Left renal cortex interstitium (tissue), 4 donors: ENCODE measurements at regions not wholly inside any gene's neighbourhood (a gene's known extent, or its start where the extent isn't known, plus 50 kb on each side); places are given as distances from the start of the nearest gene placed in this dataset.
"Not testable (repeated sequence)": the region's sequence is repeated elsewhere in the genome, so short reads cannot be mapped to it uniquely, and the experiment has no call there.

ENCODE experiments used
- DNase-seq, 4 donors: peaks; one replicate each; pipeline ENCODE4 v3.0.0-alpha.2; 2013; ENCODE audit warnings: low read depth in 4 of 4, low spot score in 2 of 4, missing footprints in 1 of 4

DNA sequence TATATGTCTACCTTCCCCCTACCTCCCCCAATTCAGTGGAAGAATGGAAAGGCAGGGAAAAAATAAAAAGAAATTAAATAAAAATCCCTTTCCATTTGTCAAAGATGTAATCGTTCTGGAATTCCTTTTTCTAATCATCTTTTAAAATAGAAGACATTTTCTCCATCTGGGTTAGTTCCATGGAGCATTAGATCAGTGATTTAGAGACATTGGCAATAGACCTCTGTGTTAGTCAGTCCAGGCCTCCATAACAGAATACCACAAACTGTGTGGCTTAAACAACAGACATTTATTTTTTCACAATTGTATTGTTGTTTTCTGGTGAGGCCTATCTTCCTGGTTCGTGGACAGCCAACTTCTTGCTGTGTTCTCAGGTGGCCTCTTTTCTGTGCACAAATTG is 516.6 kb upstream of the DAB2 start:
- no peak for DNase-seq

DNA sequence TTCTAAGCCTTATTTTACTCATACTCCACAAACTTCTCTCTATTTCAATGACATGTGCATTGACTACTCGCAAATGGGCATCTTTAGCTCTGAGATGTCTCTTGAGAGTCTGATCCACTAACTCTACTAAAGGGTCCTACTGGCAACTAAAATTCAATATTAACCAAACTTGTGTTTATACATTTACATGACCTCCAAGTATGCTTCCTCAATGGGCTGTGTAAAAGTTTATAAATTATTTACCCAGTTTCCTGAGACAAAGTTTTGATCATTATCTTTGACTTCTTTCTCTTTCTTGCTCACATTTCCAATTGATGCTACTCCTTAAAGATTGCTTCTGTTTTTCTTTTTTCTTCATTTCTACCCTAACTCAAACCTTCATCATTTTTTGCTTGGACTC is 510.1 kb upstream of the DAB2 start:
- no peak for DNase-seq

DNA sequence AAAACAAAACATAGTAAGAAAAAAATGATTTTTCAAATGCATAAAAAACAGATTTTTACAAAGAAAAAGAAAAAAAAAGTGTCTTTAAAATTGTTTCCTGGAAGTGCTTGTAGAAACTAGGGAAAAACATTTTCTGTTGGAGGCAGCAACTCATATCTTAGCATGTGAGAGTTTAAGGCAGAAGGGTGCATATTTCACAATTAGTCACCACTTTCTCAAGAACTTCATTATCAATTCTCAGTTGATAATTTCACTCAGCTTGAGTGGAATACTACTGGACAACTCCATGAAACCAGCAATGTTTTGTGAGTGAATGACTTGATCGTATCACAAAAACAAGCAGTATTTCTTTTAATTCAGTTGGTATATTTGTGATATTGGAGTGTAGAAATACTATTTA is 508.3 kb upstream of the DAB2 start:
- DNase-seq = no peak

DNA sequence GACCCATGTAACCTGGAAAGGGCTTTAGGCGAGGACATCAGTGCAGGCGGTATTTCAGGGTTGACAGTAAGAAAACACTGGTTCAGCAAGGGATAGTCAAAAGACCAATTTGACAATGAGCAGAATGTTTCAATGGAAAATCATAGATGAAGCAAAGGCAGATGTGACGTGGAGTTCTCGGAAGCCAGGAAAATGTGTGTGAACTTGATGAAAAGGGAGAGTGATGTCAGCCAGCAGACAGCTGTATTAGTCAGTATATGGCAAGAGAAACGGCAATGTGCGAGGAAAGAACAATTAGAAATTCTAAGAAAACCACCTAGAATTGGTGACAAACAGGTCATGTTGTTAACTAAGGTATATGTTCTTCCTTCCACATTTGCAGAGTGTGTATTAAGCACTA is 503.9 kb upstream of the DAB2 start:
- DNase-seq = no peak

DNA sequence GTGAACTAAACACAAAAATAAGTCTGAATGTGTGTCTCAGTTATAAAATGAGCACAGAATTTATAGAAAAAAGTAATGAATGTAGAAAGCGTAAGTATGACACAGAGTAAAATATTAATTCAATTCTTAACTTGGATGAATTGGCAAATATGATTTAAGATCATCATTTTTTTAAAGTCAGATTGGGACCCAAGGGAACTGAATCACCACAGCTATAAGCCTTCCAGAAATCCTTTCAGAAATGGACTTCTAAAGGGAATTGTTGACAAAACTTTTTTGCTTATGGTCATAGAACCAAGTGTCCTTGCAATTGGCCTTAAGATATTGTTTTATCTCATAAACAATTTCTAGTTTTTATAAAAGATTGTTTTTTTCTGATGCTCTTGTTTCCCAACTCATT is 495.1 kb upstream of the DAB2 start:
- DNase-seq = no peak

DNA sequence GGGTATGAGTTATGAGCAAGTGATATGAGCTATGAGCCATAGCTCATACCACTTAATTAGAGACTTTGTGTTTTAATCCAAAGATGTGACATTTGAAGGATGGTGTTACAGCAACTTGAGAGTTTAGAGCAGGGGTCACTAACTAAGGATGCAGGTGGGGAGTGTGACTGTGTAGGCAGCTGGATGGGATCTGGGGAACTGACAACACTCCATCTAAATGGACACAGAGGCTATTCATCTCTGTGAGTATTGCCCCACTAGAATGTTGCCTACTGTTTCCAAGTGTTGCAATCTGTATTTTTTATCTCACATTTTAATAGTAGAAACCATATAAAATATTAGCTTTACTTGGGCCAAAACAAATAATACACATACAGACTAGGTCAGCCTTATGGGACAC is 488.1 kb upstream of the DAB2 start:
- no peak for DNase-seq

DNA sequence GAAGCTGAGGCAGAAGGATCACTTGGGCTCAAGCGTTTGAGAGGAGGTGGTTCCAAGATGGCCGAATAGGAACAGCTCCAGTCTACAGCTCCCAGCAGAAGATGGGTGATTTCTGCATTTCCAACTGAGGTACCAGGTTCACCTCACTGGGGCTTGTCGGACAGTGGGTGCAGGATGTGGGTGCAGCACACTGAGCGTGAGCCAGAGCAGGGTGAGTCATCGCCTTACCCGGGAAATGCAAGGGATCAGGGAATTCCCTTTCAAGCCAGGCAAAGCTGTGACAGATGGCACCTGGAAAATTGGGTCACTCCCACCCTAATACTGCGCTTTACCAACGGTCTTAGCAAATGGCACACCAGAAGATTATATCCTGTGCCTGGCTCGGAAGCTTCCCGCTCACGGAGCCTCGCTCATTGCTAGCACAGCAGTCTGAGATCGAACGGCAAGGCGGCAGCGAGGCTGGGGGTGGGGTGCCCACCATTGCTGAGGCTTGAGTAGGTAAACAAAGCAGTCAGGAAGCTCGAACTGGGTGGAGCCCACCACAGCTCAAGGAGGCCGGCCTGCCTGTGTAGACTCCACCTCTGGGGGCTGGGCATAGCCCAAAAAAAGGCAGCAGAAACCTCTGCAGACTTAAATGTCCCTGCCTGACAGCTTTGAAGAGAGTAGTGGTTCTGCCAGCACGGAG is 482.6 kb upstream of the DAB2 start:
- DNase-seq = not testable (repeated sequence)

DNA sequence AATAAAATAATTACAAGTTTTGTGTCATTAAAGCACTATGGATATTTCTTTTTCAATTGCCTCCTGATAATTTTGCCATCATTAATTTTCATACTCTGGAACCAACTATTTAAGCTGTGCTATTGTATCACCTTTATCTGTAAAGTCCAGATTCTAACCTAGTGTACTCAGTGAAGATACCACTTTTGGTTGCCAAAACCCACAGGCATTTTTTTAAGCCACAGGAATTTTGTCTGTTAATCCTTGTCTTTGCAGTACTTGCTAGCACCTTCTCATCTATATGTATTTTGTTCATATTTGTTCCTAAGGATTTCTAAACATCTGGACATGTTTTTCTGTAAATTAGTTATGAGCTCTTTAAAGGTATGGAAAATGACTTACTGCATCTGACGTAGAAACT is 481.4 kb upstream of the DAB2 start:
- no peak for DNase-seq

DNA sequence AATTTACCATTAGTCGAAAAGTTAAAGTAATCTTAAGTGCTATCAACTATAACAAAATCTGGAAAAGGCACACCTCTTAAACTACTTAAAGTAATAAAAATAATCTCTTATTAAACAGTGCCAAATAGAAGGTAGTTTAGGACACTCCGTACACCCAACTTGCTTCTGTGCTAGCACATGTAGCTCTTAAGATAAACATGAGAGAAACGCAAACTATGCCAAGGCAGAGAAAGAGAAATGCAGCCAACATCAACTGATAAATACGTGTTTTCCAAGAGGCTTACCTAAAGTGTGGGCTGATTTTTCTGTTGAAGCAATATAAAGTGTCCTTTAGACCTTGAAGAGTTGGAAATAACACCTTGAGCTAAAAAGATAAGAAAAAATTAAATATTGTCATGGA is 480.6 kb upstream of the DAB2 start:
- no peak for DNase-seq

DNA sequence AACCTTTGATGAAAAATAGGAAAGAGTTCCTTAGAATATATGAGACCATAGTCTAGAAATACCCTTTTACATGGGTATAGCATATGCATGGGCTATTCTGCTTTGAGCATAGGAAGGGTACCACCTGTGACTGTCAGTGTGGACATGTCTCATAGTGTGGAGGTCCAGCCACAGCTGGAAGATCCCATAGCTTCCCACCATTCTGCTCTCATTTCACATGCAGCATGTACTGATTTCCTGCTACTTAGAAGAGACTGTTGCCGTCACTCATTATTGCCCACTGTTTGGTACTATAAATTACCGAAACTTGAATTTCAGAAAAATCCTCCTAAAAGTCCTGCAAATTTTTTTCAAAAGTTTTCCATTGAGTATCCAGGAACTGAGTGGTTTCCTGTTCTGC is 477.8 kb upstream of the DAB2 start:
- DNase-seq = no peak

DNA sequence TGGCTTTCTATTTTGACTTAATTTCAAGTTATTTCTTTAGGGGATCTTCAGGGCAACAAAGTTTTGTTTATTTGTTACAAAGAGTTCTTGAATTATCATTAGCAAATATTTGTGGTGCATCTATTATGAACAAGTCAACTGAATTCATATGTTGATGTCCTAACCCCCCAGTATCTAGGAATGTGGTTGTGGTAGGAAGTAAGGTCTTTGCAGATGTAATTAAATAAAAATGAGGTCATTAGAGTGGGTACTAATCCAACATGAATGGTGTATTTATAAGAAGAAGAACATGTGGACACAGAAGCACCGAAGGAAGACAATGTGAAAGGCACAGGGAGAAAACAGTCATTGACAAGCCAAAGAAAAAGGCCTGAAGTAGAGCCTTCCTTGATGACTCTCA is 474.0 kb upstream of the DAB2 start:
- DNase-seq = no peak

DNA sequence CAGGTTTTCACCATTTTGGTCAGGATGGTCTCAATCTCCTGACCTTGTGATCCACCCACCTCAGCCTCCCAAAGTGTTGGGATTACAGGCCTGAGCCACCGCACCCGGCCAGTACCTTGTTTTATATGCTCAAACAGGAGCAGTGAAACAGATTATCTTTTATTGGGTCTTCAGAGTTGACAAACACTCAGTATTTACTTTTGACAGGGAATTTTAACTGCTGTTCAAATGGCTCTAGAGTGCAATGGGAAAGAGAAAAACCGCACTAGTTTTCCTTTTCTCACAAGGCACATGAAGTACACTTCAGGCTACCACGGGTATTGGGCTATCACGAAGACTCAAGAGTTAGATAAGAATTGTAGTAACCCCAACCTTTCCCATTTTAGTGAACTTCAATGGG is 471.9 kb upstream of the DAB2 start:
- DNase-seq = no peak

DNA sequence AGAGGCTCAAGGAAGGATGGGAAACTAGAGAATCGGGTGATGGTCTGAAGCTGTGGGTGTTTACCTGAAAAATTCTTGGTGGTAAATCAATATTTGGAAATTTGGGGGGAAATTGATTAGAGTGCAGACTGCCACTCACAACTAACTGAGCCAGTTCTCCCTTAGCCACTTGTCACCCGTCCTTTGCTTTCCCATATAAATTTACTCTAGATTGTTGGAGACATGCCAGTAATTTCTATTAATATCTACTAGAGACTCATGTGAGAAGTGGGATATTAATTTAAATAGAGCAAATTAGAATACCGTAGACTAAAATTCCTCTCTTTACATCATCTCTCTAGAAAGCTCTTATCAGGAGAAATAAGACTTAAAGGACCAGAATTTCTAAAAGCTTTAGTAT is 471.3 kb upstream of the DAB2 start:
- DNase-seq = no peak

DNA sequence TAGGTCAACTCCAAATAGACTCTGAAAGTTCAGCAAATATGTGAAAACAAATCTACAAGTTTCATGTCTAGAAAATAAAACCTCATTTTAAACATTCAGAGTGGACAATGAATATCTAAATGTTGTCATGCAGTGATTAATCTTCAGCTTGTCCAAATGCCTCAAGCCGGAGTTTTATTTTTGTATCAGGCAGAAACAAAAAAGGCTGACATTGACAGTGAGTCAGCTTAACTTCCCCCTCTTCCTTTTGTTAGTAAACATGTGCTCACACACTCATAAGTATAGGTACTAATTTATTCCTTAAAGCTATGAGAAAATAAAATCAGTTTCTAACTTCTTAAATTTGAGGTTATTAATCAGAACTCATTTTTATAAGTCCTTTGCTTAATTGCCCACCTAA is 467.9 kb upstream of the DAB2 start:
- no peak for DNase-seq

DNA sequence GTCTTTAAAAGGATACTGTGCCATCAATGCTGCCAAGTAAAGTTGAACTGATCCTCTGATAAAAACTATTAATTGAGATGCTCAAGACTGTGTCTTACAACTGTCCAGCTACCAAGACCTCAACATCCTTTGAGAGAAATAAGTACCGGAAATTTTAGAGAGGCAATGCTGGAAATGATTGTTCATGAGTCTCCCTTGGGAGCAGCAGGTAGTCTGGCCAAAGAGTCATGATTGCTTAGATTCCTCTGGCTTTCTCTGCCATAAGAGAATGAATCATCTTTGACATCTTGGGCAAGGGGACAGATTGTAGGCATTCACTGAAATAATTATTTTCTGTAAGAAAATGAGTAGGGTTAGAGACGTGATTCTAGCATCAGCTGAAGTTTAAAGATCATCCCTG is 466.6 kb upstream of the DAB2 start:
- DNase-seq = no peak

DNA sequence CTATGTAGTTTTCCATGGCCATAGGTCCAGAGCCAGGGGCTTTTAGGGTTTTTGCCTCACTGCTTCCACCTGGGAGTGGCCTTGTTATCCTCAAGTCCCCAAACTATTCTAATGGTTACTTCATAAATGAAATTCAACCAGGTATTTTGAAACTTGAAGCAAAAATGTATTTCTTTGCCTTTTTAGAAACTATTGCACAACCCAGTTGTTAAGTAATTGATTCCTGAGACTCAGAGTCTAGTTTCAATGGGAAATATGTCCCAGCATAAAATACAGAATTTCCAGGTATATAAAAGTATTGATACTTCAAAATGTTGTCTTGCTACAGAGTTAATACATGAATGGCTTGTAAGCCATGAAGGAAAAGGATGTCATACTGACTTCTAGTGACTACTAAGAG is 456.2 kb upstream of the DAB2 start:
- no peak for DNase-seq

DNA sequence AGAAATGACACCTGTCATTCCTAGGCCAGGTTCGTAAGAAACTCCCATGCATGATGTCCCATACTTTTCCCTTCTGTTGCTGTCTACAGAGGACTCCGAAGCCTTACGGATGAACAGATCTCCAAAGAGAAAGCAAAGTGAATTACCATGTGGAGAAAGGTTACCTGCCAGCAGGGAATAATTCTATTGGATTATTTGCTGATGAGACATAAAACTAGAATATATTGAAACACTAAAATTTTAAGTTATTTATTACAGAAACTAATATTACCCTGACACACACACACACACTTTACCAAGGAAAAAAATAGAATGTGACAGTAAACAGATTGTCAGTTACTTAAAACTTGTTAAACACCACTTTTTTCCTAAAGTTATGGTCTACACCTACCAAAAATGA is 452.7 kb upstream of the DAB2 start:
- no peak for DNase-seq

DNA sequence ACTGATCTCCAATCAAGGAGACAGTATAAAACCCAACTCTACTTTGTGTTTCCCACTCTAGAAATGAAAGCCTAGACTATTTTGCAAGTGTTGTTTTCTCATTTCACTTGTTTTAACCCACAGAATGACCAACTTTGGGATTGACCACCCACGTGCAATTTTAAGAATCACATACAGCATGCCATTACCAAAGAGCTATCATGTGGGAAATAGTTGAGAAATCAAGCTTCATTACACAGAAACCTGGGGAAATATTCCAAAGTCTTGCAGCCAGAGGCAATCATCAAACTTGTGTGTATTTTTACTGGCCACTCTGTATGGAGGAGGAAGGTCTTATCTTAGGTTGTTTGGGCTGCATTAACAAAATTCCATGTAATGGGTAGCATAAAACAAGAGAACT is 451.4 kb upstream of the DAB2 start:
- DNase-seq = no peak

DNA sequence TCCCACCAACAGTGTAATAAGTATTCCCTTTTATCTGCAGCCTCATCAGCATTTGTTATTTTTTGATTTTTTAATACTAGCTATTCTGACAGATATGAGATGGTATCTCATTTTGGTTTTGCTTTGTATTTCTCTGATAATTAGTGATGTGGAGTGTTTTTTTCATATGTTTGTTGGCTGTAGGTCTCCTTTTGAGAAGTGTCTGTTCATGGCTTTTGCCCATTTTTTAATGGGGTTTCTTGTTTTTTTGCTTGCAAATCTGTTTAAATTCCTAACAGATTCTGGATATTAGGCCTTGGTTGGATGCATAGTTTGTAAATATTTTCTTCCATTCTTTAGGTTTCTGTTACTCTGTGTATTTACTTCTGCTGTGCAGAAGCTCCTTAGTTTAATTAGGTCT is 445.4 kb upstream of the DAB2 start:
- no peak for DNase-seq

DNA sequence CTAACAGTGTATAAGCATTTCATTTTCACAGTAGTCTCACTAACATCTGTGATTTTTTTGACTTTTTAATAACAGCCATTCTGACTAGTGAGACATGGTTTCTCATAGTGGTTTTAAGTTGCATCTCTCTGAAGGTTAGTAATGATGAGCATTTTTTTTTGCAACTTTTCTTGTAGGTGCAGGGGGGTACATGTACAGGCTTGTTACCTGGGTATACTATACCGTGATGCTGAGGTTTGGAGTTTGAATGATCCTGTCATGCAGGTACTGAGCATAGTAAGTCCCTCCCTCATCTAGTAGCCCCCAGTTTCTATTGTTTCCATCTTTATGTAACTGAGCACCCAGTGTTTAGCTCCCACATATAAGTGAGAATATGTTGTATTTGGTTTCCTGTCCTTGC is 444.6 kb upstream of the DAB2 start:
- DNase-seq = no peak

DNA sequence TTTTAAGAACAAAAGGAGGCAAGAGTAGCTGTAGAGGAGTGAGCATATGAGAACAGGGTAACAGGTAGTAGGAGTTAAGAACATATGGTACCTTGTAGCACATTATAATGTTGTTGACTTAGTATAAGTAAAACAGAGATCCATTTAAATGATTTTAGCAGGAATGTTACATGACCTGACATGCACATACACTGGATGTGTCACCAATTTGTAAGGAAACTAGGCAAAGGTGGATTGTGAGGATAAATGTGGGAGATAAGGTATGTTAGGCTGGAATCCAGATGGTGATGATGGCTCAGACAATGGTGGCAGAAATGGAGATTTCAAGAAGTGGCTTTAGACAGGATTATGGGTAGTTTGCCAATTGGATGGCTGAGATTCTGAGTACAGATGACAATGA is 443.1 kb upstream of the DAB2 start:
- DNase-seq = no peak

DNA sequence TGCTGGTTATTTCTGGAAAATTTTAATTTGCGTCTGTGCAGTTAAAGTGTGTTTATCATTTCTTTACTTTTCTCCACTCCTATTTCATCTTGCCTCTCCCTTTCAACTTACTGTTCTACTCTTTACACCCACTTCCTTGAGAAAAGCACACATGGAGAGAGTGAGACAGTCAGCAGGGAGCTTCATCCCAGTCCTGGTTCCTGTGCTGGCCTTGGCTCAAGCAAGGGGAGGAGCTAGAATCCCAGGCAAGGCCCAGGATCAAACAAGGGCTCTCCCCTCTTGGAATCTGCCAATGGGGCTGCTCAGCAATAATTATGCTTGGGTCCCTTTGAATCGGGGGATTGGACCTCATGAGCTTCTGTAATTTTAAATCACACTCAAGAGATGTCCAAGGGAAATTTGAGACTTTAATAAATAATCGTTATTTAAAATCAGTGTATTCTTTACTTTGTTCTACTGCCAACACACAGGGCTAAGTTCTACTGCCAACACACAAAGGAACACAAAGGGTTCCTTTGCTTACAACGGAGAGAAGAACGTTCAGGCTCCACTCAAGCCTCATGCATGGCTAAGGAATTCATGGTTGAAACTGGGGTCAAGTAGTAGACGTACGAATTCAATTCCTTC is 439.3 kb upstream of the DAB2 start:
- no peak for DNase-seq

DNA sequence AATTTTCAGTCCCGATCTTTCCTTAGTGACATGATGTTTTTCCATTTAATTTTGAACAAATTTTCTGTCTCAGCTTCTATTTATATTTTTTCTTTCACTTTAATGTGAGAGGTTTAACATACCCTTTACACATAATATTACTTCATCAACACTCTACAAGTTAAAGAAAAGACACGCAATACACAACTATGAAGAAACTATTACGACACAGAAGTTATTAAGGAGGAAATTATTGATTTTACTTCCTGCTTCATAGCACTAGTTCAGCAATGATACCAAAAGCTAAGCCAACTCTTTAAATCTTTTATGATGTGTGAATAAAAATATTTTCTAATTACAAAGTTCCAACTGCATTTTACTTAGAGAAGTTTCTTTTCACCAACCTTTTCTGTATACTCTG is 432.3 kb upstream of the DAB2 start:
- no peak for DNase-seq
